Tibial nerve (tissue), 3 donors: ENCODE measurements at regions not wholly inside any gene's neighbourhood (a gene's known extent, or its start where the extent isn't known, plus 50 kb on each side); places are given as distances from the start of the nearest gene placed in this dataset.

Experiments
- CTCF ChIP-seq, 5 experiments: fragments of 200-600 bp in 3 of 5; fragments of 450-650 bp in 2 of 5; sonication (generic) in 3 of 5; IDR thresholded peaks; one replicate each; pipeline ENCODE4 v1.5.1; 2016 to 2019; ENCODE audit warnings: antibody characterized with exemption in 5 of 5, mild to moderate bottlenecking in 3 of 5, moderate library complexity in 2 of 5
- POLR2A ChIP-seq, 2 donors: fragments of 450-650 bp; IDR thresholded peaks; one replicate each; pipeline ENCODE4 v1.6.1; 2017; ENCODE audit warnings: antibody characterized with exemption in 2 of 2, mild to moderate bottlenecking in 2 of 2, moderate library complexity in 2 of 2

GRCh38 chr2:188721784-188722183, 252.4 kb upstream of the COL3A1 start:
- TF ChIP-seq CTCF (IDR thresholded peaks at IDR 0.05): no peak
- no peak for TF ChIP-seq POLR2A (IDR thresholded peaks at IDR 0.05)
